ENCODE measurements at regions not wholly inside any gene's neighbourhood (a gene's known extent, or its start where the extent isn't known, plus 50 kb on each side); places are given as distances from the start of the nearest gene placed in this dataset.
"Not testable (repeated sequence)": the region's sequence is repeated elsewhere in the genome, so short reads cannot be mapped to it uniquely, and the experiment has no call there.

DNA sequence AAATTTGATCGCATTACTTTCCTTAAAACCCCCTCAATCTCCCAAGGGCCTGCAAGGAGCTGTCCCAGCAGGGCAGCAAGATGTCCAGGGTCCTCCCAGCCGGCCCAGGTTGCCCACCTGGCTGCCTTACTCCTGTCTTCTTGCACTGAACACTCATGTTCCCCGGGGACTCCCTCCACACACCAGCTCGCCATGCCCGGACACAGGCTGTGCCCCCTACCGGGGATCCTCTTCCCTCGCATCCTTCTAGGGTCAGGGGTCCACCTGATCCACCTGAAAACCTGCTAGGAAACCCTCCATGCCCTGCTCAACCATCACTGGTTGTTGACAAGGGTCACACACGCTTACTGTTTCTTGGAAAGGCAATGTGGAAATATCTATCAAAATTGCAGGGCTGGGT lies 172.0 kb upstream of the MSX2 start:
- Histone ChIP-seq H3K4me3 (no peak overlapping the region), H3K27ac (no peak overlapping the region)

DNA sequence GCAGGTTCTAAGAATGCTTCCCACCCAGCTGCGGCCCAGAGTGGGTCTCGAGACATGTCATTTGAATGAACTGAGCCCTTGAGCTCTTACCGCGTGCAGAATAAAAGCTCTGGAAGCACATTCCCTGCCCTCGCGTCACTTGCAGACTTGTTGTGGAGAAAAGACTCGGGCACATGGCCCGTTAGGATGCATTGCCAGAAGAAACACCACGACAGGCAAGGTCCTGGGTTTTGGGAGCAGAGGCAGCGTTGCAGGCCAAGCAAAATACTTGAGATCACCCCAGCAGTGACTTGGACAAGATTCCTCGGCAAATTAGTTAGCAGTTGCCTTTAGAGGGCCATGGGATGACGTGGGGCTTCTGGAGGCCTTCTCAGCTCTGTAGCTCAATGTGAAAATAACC lies 170.8 kb upstream of the MSX2 start:
- Histone ChIP-seq H3K27ac (no peak overlapping the region), H3K4me3 (no peak overlapping the region)

DNA sequence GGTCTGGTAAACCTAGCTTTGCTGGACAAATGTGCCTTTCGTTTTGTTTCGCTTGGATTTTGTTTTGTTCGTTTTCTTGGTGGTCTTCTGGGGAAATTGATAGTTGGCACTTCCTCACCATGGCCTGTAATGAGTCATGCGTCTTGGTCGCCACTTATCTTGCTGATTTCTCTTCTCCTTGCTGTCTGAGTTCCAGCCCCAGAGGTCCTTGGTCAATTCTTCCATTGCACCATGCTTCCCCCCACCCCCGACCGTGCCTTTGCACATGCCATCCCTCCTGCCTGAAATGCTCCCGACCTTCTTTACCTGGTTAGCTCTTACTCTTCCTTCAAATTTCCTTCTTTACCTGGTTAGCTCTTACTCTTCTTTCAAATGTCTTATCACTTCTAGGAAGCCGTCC lies 168.7 kb upstream of the MSX2 start:
- Histone ChIP-seq H3K27ac (no peak overlapping the region), H3K4me3 (no peak overlapping the region)

DNA sequence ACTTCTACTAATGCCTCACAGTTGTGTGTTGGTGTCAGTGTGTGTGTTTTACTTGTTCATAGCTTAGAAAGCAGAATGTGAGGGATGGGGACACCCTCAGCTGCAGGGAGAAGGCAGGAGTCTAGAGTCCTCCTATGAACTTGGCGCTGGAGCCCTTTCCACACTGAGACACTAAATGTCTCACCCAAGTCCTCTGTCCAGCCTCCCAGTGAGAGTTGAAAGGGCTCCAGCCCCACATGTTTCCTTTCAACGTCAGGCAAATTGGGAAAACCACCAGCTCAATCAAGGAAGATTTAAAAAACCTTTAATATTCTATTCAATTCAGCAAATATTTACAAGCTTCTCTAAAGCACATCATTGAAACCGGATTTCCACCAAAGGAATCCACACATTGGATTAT lies 167.6 kb upstream of the MSX2 start:
- no peak overlapping the region for H3K4me3 ChIP-seq
- H3K27ac ChIP-seq = no peak overlapping the region

DNA sequence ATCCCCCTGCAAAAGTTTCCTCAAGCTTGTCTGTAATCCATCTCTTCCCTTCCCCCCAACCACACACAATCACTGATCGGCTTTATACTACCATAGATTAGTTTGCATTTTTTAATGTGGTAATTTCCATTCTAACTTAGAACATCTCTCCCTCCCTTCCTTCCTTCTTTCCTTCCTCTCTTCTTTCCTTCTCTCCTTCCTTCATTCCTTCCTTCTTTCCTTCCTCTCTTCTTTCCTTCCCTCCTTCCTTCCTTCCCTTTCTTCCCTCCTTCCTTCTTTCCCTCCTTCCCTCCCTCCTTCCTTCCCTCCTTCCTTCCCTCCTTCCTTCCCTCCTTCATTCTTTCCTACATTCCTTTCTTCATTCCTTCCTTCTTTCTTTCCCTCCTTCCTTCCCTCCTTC lies 166.2 kb upstream of the MSX2 start:
- no peak overlapping the region for H3K4me3 ChIP-seq
- H3K27ac ChIP-seq = no peak overlapping the region

DNA sequence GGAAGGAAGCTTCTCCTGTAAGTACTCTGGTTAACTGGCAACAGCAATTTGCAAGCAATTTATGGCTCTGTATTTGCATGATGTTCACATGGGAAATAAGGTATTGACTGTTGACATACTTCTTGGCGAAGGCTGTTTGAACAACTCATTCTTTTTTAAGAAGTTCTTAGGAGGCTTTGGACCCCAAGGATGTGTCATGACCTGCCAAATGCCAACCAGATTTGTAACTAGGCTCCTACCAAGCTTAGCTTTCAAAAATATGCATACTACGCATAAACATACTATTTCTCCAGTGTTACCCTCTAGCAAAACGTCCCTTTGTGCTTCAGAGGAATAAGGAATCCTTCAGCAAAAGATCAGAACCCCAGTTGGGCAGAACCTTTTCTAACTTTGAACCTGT lies 165.2 kb upstream of the MSX2 start:
- no peak overlapping the region for H3K27ac ChIP-seq
- H3K4me3 ChIP-seq = no peak overlapping the region

DNA sequence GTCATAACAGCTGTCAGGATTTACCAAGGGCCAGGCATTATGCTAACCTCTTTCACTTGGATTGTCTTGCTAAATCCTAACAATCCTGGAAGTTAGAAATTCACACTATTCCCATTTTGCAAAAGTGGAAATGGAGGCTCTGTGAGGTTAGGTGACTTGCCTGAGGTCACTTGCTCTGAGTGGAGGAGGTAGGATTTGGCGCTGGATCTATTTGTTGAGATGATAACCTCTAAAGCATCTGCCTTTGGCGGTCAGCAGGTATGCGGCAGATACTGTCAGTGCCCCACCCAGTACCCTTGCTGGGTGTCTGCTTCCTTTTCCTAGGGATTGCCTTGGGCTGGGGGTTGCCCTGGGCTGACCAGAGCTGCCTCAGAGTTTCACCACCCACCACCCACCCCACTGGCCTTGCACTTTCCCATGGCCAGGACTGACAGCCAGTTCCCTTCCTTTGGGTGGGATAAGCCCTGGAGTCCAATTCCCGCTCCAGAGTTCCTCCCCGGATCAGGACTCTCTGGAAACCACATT lies 164.8 kb upstream of the MSX2 start:
- no peak overlapping the region for H3K27ac ChIP-seq
- H3K4me3 ChIP-seq = no peak overlapping the region

DNA sequence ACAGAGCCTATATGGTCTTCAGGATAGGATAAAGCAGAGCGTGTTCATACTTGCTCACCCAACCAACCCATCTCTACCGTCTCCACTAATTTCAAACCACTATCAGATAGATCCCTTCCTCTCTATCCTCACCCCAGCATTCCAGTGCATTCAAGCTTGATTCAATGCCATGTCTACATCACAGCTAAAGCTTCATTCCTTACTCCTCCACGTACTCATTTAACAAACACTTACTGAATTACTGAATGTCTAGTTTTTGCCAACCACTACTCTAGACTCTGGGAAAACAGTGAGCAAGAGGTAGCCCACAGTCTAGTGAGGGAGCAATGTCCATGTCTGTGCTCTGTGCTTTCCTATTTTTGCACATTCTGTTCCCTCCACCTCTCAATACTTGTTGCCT lies 163.5 kb upstream of the MSX2 start:
- no peak overlapping the region for H3K4me3 ChIP-seq

DNA sequence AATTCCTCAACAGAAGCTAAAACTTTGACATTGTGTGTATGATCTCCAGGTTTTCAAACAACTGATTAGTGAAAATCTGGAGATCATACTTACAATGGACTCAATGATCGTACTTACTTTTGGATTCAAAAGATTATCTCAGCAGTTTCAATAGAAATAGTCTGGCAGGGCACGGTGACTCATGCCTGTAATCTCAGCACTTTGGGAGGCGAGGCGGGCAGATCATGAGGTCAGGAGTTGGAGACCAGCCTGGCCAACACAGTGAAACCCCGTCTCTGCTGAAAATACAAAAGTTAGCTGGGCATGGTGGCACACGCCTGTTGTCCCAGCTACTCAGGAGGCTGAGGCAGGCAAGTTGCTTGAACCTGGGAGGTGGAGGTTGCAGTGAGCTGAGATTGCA lies 161.3 kb upstream of the MSX2 start:
- H3K27ac ChIP-seq, H3K4me3 ChIP-seq: not testable (repeated sequence)

More for the DNA sequence above, 163.5 kb upstream of the MSX2 start:
- no peak overlapping the region for H3K27ac ChIP-seq

DNA sequence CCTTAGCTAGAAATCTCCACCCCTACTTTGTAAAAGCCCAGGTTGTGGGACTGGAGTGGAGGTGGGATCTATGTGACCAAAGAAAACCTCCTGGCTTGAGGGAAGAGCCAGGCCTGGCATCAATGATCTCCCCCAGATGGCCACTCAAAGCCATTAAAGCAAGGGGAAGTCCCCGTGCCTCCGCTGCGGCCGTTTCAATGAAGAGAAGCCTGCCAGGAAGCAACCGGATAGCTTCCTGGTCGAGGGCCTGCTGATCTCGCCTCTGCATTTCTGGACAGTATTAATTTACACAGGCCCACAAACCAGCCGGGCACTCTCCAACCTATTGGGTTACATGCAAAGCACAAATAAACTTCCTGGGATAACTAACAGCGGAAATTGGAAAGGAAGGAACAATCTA lies 160.5 kb upstream of the MSX2 start:
- H3K4me3 ChIP-seq = no peak overlapping the region
- no peak overlapping the region for H3K27ac ChIP-seq

DNA sequence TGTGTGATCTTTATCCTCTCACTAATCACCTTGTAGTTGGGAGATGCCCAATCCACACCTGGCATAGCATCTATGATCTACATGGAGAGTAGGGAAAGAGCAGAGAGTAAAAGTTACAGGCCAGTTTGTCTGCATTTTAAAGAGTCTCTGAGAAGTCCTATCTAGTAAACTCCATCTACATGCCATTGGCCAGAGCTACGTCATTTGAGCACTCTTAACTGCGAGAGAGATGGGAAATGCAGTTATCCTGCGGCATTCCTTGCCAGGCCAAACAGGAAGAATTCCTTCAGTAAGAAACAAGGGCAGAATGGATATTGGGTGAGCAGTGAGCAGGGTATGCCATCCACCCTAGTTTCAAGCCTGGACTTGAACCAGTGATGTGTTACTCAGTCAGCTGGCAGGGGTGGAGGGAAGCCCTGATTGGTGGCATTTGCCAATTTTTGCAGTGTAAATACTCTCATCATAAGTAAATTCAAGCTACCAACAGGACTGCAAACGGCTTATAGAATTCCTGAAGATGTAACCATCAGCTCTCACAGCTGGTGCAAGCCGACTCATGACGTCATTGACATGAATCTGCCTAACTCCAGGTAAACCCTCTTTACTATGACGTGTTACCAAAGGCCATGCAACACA lies 156.8 kb upstream of the MSX2 start:
- Histone ChIP-seq H3K4me3 (no peak overlapping the region), H3K27ac (no peak overlapping the region)

DNA sequence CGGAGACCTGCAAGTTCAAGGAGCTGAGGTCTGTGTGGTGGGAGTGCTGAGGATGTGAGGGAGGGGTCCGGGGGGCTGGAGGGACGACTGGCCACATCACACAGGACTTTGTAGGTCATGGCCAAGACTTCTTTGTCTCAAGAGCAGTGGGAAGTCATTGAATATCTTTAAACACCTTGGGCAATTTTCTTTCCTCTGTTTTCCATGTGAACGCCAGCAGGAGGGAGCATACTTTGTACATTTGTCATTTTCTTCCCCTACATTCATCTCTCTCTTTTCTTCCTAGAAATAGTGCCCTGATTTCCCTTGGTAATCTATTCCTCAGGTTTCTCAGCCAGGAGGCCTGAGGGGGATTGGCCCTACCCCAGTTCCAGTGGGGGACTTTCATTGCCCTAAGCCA lies 153.7 kb upstream of the MSX2 start:
- H3K4me3 ChIP-seq = no peak overlapping the region

DNA sequence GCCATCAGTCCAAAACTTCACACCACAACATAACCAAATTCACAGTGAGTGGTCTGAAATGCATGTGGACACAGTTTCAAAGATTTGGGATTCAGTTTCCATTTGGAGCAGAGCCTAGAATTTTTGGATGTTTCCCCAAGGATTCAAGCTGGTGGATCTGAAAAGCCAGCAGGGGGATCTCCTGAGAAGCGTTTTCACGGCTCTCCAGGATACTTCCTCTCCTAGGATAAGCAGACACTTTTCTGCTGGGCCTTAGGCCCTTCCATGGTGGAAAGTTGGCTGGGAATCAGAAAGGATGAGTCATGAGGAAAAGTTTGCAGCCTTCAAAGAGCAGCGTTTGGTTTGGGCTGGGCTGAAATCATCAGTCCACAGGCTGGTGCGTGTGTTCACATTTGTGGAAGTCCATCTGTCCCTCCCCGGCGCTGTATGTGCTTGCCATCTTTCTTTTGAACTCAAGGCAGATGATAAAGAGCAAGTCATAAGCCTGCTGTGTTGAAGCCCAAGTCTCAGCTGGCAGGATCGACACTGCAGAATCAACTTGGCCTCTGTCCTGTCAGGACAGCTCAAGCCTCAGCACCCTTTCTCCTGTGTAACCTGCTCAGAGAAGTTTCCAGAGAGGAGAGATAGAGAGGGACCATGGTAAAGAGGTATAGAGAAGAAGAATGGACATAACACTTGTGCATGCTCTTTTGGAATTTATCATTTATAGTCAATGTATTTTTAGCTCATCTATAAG lies 152.6 kb upstream of the MSX2 start:
- Histone ChIP-seq H3K4me3 (no peak overlapping the region), H3K27ac (no peak overlapping the region)

More for the DNA sequence above, 153.7 kb upstream of the MSX2 start:
- H3K27ac ChIP-seq = no peak overlapping the region

DNA sequence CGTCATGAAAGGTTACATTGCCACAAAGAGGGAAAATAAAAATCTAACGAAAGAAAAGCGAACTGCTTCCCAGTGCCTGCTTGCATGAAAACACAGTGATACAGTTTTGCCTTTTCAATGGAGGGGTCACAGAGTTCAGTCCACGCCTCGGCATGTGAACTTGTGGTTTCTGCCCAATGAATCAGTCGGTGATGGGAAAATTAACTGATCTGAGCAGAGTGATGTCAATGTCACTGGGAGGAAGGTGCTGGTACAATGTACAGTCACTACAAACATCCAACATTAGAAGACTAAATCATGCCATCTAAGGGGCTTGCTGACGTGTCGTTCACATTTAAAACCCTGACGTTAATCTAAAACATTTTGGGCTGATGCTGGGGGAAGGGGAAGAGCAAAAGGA lies 151.8 kb upstream of the MSX2 start:
- Histone ChIP-seq H3K27ac (no peak overlapping the region), H3K4me3 (no peak overlapping the region)

DNA sequence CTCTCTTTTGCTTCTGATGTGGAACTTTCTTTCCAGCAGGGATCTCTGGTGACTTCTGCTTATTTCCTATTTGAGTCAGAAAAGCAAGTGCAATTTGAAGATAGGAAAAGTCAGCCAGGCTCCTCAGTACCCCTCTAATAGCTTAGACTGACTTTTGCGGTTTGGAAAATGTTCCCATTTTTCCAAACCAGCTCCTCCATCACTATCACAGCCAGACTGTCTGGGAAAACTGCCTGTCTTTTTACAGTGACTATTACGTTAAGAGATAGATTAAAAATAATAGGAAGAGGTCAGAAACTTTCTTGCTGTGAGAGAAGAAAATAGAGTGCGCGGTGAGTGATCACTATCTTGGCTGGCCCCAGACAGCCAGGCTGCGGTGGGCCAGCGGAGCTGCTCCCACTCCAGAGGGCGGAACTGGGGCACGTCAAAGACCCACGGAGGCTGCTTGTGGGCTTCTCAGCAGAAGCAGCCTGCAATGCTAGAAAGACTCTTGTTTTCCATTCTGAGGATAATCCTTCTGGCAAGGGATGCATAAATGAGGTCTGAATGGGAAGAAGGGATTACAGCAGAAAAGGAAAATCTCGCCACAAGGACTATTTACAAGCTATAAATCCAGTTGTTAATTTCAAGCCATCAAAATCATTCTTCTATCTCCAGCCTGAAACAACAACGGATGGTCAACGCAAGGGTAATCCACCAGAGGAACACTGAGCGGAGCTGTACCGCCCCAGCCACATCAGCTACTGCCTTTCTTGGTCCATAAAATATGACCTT lies 151.0 kb upstream of the MSX2 start:
- H3K4me3 ChIP-seq = no peak overlapping the region
- H3K27ac ChIP-seq = no peak overlapping the region

DNA sequence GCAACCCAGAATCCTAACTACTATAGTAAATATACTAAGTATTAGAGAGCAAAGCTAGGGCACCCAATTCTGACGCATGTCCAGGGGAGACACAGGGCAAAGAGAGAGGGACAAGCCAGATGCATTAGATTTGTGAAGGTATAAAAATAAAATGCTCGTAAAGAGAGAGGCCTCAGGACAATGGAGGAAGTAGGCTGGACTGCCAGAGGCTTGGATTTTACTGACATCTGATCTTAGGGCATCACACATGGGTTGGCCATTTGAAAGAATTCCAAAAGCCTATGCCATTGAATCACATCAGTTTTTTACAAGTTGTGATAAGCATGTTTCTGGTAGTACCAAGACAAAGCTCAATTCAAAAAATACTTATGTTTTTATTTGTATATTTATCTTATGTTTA lies 149.3 kb upstream of the MSX2 start:
- H3K4me3 ChIP-seq = no peak overlapping the region
- H3K27ac ChIP-seq = no peak overlapping the region

DNA sequence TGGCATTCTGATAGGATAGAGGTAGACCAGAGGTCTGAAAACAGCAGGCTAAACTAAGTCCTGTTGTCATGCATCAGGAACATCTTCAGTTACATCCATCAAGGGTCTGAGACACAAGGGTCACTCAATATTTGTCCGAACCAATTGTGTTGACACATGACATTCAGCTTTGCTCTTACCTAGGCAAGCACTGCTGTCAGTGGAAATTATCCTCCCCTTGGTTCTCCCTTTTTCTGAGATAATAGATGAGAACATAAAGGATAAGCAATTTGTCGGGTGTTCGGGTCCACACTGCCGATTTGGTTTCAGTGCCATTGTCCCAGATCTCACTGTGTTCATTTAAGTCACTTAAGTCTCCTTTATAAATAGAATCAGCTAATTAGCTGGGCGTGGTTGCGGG lies 148.3 kb upstream of the MSX2 start:
- Histone ChIP-seq H3K27ac (no peak overlapping the region), H3K4me3 (no peak overlapping the region)

DNA sequence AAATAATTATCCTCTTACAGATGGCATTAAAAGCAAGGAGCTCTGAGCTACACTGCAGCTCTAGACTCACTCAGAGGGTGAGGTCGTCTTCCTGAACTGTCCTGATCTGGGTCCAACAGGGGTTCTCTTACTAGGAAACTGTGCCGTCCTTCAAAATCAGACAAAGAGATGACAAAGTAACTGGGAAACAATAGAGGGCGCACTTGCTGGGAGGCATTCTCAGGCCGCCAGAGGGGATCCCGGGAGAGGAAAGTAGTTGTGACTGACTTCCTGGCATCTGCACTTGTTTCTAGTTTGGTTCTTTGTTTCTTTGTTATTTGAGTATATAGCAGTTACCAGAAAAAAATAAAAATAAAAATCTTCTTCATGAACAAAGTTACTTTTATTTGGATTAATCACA lies 142.9 kb upstream of the MSX2 start:
- H3K27ac ChIP-seq = no peak overlapping the region

DNA sequence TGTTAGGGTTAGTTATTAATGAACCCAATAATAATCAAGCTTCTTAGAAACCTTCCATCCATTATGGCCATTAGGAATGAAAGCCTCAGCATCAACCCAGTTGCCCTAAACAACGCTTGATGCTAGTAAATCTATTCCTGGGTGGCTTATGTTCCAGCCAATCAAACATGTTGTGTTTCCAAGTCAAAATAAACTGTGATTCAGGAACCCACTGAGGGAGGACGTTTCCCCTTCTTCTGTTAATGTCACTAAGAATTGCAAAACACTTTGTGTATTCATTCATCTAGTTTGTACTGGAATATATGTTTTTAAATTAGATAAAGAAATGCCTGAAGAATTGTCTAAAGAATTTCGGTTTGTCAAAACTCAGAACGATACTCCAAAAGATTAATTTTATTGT lies 142.5 kb upstream of the MSX2 start:
- Histone ChIP-seq H3K27ac (no peak overlapping the region), H3K4me3 (no peak overlapping the region)

More for the DNA sequence above, 142.9 kb upstream of the MSX2 start:
- no peak overlapping the region for H3K4me3 ChIP-seq

DNA sequence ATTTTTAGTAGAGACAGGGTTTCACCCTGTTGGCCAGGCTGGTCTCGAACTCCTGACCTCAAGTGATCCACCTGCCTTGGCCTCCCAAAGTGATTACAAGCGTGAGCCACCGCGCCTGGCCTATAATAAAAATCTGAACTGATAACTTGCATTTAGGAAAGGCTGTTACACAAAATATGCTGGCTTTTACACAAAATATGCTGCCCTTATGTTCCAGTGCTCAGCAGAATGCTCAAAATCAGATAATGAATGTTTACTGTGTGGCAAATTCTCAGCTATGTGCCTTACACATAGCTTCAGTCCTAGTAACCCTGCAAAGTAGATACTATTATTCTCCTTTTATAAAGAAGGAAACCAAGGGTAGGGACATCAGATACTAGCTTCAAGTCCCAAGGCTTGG lies 141.3 kb upstream of the MSX2 start:
- Histone ChIP-seq H3K27ac (no peak overlapping the region), H3K4me3 (no peak overlapping the region)

DNA sequence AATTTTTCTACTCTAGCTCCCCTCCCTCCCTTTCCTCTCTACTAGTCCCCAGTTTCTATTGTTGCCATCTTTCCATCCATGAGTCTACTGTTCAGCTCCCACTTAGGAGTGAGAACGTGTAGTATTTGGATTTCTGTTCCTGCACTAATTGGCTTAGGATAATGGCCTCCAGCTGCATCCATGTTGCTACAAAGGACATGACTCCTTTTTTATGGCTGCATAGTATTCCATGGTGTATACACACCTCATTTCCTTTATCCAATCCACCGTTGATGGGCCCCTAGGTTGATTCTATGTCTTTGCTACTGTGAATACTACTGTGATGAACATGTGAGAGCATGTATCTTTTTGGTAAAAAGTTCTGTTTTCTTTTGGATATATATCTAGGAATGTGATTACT lies 138.9 kb upstream of the MSX2 start:
- Histone ChIP-seq H3K27ac (no peak overlapping the region), H3K4me3 (no peak overlapping the region)
